Activated B cell treated with CpG ODN at 0.5 μM for 24 hours (primary cell): ENCODE measurements at regions not wholly inside any gene's neighbourhood (a gene's known extent, or its start where the extent isn't known, plus 50 kb on each side); places are given as distances from the start of the nearest gene placed in this dataset.

Experiments
- ATAC-seq: fragments of 200-7000 bp; cut with Tn5 transposase; one replicate; pipeline ENCODE4 v1.10.0; 2021; ENCODE audit warnings: low read depth, mild to moderate bottlenecking, moderate library complexity
- CTCF ChIA-PET: fragments of 350-600 bp; sonication (Branson Sonifier 250); formaldehyde crosslinking; loops from one replicate; lab custom pipeline; 2021; ENCODE audit warnings: antibody characterized with exemption; lab: Charles Lee
- POLR2A ChIA-PET: fragments of 350-600 bp; sonication (Branson Sonifier 250); formaldehyde crosslinking; loops from one replicate; lab custom pipeline; 2021; ENCODE audit warnings: antibody characterized with exemption; lab: Charles Lee
- DNase-seq: peaks from one replicate; pipeline ENCODE4 v3.0.0; 2022
- H3K27ac Mint-ChIP-seq: one replicate; pipeline ENCODE4 v1.8.0; 2020; ENCODE audit warnings: mixed read lengths
- H3K27me3 Mint-ChIP-seq: one replicate; pipeline ENCODE4 v1.8.0; 2021; ENCODE audit warnings: mixed read lengths
- H3K36me3 Mint-ChIP-seq: one replicate; pipeline ENCODE4 v1.8.0; 2021; ENCODE audit warnings: low read depth, mixed read lengths
- H3K4me1 Mint-ChIP-seq: one replicate; pipeline ENCODE4 v1.8.0; 2021; ENCODE audit warnings: mixed read lengths
- H3K4me3 Mint-ChIP-seq: one replicate; pipeline ENCODE4 v1.8.0; 2020; ENCODE audit warnings: mild to moderate bottlenecking, mixed read lengths
- H3K9me3 Mint-ChIP-seq: one replicate; pipeline ENCODE4 v1.8.0; 2020; ENCODE audit warnings: mixed read lengths
- intact Hi-C: fragments of 100-400 bp; cut with micrococcal nuclease; formaldehyde crosslinking; loops from one replicate; pipeline ENCODE4 v1.15.1; 2024
- TF ChIP-seq, protein P1 (sequence below): fragments of 200-600 bp; IDR thresholded peaks from one replicate; pipeline ENCODE4 v1.8.0; 2022; ENCODE audit warnings: antibody characterized with exemption, mild to moderate bottlenecking

DNA sequence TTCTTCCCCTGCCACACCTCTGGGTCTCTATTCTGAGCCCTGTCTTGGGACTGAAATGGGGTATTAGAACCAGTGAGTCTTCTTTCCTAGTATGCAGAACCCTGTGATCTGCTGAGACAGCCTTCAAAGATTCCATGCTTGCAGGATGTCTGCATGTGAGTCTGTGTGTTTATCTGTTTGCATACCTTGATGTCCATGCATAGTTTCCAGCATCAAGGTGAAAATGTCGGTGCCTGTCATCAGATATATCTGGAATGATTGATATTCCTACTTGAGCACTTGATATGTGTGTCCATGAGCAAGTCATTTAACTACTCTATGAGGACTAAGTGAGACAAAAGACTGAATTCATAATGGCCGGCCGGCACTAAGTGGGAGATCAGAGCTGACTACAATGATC lies 117.0 kb upstream of the HS3ST1 start:
- Mint-ChIP-seq H3K27ac (no peak overlapping the region), H3K4me1 (peaks cover 12% of the 10 kb centered on the region), H3K36me3 (no peaks in the 10 kb centered on the region), H3K27me3 (peaks cover 6% of the 10 kb centered on the region), H3K9me3 (no peaks in the 10 kb centered on the region), H3K4me3 (no peak overlapping the region)
- ATAC-seq = no peak
- POLR2A ChIA-PET = no interaction called here
- DNase-seq = no peak
- TF ChIP-seq, protein P1, sequence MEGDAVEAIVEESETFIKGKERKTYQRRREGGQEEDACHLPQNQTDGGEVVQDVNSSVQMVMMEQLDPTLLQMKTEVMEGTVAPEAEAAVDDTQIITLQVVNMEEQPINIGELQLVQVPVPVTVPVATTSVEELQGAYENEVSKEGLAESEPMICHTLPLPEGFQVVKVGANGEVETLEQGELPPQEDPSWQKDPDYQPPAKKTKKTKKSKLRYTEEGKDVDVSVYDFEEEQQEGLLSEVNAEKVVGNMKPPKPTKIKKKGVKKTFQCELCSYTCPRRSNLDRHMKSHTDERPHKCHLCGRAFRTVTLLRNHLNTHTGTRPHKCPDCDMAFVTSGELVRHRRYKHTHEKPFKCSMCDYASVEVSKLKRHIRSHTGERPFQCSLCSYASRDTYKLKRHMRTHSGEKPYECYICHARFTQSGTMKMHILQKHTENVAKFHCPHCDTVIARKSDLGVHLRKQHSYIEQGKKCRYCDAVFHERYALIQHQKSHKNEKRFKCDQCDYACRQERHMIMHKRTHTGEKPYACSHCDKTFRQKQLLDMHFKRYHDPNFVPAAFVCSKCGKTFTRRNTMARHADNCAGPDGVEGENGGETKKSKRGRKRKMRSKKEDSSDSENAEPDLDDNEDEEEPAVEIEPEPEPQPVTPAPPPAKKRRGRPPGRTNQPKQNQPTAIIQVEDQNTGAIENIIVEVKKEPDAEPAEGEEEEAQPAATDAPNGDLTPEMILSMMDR = no peak
- CTCF ChIA-PET = no interaction called here
- intact Hi-C loops = no loop called here

DNA sequence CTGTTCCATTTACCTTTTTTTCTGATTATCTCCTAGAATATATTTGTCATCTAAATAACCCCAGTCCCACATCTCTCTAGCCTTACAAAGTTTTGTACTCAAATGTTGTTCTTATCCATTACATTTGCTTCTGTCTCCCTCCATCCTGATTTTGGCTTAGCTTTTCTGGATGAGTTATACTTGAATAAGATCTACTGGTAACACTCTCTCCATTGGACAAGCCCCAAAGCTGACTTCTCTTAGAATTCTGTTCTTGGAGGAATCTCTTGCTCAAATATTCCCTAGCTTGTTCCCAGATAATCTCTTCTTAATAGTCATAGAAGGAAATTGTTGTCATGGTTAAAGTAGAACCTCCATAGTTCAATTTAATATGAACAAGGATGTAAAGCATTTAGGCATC lies 115.5 kb upstream of the HS3ST1 start:
- peaks cover 12% of the 10 kb centered on the region for H3K4me1 Mint-ChIP-seq
- TF ChIP-seq, protein P1 = no peak
- intact Hi-C loops = no loop called here
- DNase-seq (no peak), ATAC-seq (no peak)
- no peak overlapping the region for H3K4me3 Mint-ChIP-seq
- H3K27me3 Mint-ChIP-seq = peaks cover 6% of the 10 kb centered on the region
- no peaks in the 10 kb centered on the region for H3K36me3 Mint-ChIP-seq
- POLR2A ChIA-PET = no interaction called here
- CTCF ChIA-PET = no interaction called here
- no peak overlapping the region for H3K27ac Mint-ChIP-seq
- no peaks in the 10 kb centered on the region for H3K9me3 Mint-ChIP-seq

DNA sequence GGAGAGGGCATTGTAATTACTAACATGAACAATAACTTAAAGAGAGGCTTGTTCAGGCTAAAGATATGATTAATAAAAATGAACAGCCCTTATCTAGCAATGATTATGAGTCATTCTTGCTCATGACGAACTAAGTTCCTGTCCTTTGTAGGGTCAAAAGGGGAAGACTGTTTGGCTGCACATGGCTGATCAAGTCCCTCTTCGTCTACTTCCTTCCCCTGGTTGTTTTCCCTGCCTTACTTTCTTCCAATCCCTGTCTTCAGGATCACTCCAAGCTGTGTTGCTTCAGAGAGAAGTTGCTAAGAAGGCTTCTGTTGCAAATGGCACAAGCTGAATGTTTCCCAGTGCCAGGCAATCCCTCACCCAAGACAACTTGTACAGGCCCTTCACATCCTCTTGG lies 115.0 kb upstream of the HS3ST1 start:
- H3K4me1 Mint-ChIP-seq = peaks cover 12% of the 10 kb centered on the region
- no peaks in the 10 kb centered on the region for H3K36me3 Mint-ChIP-seq
- H3K9me3 Mint-ChIP-seq = no peaks in the 10 kb centered on the region
- intact Hi-C loops = no loop called here
- peaks cover 5% of the 10 kb centered on the region for H3K27me3 Mint-ChIP-seq
- DNase-seq = no peak
- no peak overlapping the region for H3K4me3 Mint-ChIP-seq
- peak overlapping the region; percentile 1 for H3K27ac Mint-ChIP-seq
- peak; percentile 47 for ATAC-seq
- ChIA-PET POLR2A (interaction anchor here (0.5 kb wide), 1 partner anchor 114 kb away, joined by 3 read pairs; no protein-coding TSS in a partner anchor), CTCF (no interaction called here)
- TF ChIP-seq, protein P1 = no peak

DNA sequence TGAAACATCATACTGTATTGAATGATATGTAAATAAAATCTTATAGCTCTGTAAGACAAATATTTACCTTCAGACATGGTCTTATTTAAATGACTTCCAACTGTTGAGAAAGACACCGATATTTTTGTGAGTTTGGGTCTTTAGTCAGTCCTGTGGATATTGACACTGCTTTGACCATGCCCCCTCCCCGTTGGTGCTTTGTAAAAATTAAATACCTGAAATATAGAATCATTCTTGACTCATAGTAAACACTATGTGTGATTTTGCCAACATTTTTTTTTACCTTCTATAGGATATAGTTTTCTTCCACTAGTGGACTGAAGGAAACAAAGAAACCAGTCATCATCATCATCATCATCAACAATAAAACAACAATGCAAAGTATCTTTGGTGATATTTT lies 114.3 kb upstream of the HS3ST1 start:
- peaks cover 18% of the 10 kb centered on the region for H3K4me1 Mint-ChIP-seq
- H3K4me3 Mint-ChIP-seq = no peak overlapping the region
- no peak for DNase-seq

DNA sequence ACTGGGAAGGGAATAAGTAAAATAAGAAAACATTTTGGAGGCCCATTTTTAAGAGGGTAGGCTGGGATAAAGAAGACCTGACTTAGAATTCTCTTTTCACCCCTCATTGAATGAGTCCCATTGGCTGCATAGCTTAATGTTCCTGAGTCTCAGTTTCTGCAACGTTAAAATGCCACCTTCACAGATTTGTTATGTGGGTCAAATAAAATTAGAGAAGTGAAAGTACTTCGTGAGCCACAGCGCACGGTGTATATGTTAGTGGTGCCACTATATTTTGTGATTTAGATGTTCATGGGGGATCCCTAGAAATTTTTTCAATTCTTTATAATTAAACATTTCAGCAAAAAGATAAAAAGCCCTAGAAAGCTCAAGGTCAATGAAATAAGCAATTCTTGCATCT lies 109.2 kb upstream of the HS3ST1 start:
- H3K4me1 Mint-ChIP-seq = peaks cover 12% of the 10 kb centered on the region
- TF ChIP-seq, protein P1 = no peak
- no peak overlapping the region for H3K27ac Mint-ChIP-seq
- ATAC-seq (peak; percentile 62), DNase-seq (no peak)
- peaks cover 10% of the 10 kb centered on the region for H3K27me3 Mint-ChIP-seq
- no peaks in the 10 kb centered on the region for H3K9me3 Mint-ChIP-seq
- POLR2A ChIA-PET = no interaction called here
- H3K4me3 Mint-ChIP-seq = no peak overlapping the region
- H3K36me3 Mint-ChIP-seq = no peaks in the 10 kb centered on the region
- CTCF ChIA-PET = no interaction called here
- intact Hi-C loops = no loop called here

More for the DNA sequence above, 114.3 kb upstream of the HS3ST1 start:
- Mint-ChIP-seq H3K36me3 (no peaks in the 10 kb centered on the region), H3K27ac (no peak overlapping the region), H3K27me3 (peaks cover under 1% of the 10 kb centered on the region), H3K9me3 (no peaks in the 10 kb centered on the region)
- intact Hi-C loops = no loop called here
- TF ChIP-seq, protein P1 = no peak
- ChIA-PET POLR2A (no interaction called here), CTCF (no interaction called here)
- ATAC-seq = no peak
